ENCODE measurements at regions not wholly inside any gene's neighbourhood (a gene's known extent, or its start where the extent isn't known, plus 50 kb on each side); places are given as distances from the start of the nearest gene placed in this dataset.
A peak's percentile ranks its signal among the peaks of the same experiment; 100 is the strongest.
"Not testable (repeated sequence)": the region's sequence is repeated elsewhere in the genome, so short reads cannot be mapped to it uniquely, and the experiment has no call there.

GRCh38 chr11:34001557-34002064 lies 49.9 kb upstream of the CAPRIN1 start:
- no peak for DNase-seq

- DNase-seq: no peak
These were observed 52.1 kb upstream of the CAPRIN1 start for GRCh38 chr11:33999393-33999792.

- DNase-seq: peak; percentile 16
These were observed 53.8 kb upstream of the CAPRIN1 start for GRCh38 chr11:33997584-33998251.

GRCh38 chr11:33996498-33997454 lies 54.8 kb upstream of the CAPRIN1 start:
- DNase-seq: peak; percentile 71

- DNase-seq: no peak
These were observed 56.6 kb upstream of the CAPRIN1 start for GRCh38 chr11:33994937-33995336.

- not testable (repeated sequence) for DNase-seq
These were observed 60.4 kb upstream of the CAPRIN1 start for GRCh38 chr11:33991136-33991535.

- DNase-seq: not testable (repeated sequence)
These were observed 61.4 kb upstream of the CAPRIN1 start for GRCh38 chr11:33990131-33990530.

GRCh38 chr11:33989461-33989860 lies 62.1 kb upstream of the CAPRIN1 start:
- DNase-seq: no peak

GRCh38 chr11:33988586-33989370 lies 62.8 kb upstream of the CAPRIN1 start:
- no peak for DNase-seq

GRCh38 chr11:33987975-33988580 lies 63.5 kb upstream of the CAPRIN1 start:
- peak; percentile 73 for DNase-seq

GRCh38 chr11:33987545-33987944 lies 64.0 kb upstream of the CAPRIN1 start:
- DNase-seq: no peak

- not testable (repeated sequence) for DNase-seq
These were observed 64.7 kb upstream of the CAPRIN1 start for GRCh38 chr11:33986597-33987501.

- DNase-seq: no peak
These were observed 66.7 kb upstream of the CAPRIN1 start for GRCh38 chr11:33984682-33985389.

GRCh38 chr11:33982661-33983060 lies 68.9 kb upstream of the CAPRIN1 start:
- DNase-seq: no peak

GRCh38 chr11:33980897-33981296 lies 70.6 kb upstream of the CAPRIN1 start:
- no peak for DNase-seq

GRCh38 chr11:33978376-33978775 lies 73.2 kb upstream of the CAPRIN1 start:
- no peak for DNase-seq

- no peak for DNase-seq
These were observed 73.9 kb upstream of the CAPRIN1 start for GRCh38 chr11:33977676-33978075.

- DNase-seq: no peak
These were observed 74.9 kb upstream of the CAPRIN1 start for GRCh38 chr11:33976495-33977199.

GRCh38 chr11:33974804-33975203 lies 76.7 kb upstream of the CAPRIN1 start:
- no peak for DNase-seq

GRCh38 chr11:33971530-33971929 lies 79.7 kb upstream of the LMO2 start:
- DNase-seq: not testable (repeated sequence)
